Mesenchymal stem cell (in vitro differentiated cells and primary cell): ENCODE measurements at regions not wholly inside any gene's neighbourhood (a gene's known extent, or its start where the extent isn't known, plus 50 kb on each side); places are given as distances from the start of the nearest gene placed in this dataset.

Experiments used
- DNase-seq: peaks from one replicate; pipeline ENCODE4 v3.0.0-alpha.2; 2013
- H2AFZ ChIP-seq: one replicate; pipeline ENCODE4 v1.6.1; 2013; ENCODE audit warnings: low read depth, mild to moderate bottlenecking, control low read depth, inconsistent platforms, low read length, moderate library complexity
- H2AK5ac ChIP-seq: 2 replicates; pipeline ENCODE4 v1.6.1; 2013; ENCODE audit warnings: low read length, moderate library complexity, mild to moderate bottlenecking, inconsistent platforms; ENCODE audit not compliant: severe bottlenecking
- H2BK120ac ChIP-seq: one replicate; pipeline ENCODE4 v1.6.1; 2013; ENCODE audit warnings: low read depth, mild to moderate bottlenecking, inconsistent platforms, low read length, moderate library complexity
- H2BK12ac ChIP-seq, 2 experiments: one replicate each; pipeline ENCODE4 v1.6.1; 2013; ENCODE audit warnings: inconsistent platforms in 2 of 2, low read length in 2 of 2, mild to moderate bottlenecking in 2 of 2, moderate library complexity in 2 of 2, control low read depth in 1 of 2
- H2BK15ac ChIP-seq: one replicate; pipeline ENCODE4 v1.6.1; 2013; ENCODE audit warnings: mild to moderate bottlenecking, low read depth, inconsistent platforms; ENCODE audit not compliant: poor library complexity, severe bottlenecking
- H2BK5ac ChIP-seq: 2 replicates; pipeline ENCODE4 v1.6.1; 2013; ENCODE audit warnings: low read depth, mild to moderate bottlenecking, low read length, control low read depth, inconsistent platforms; ENCODE audit not compliant: poor library complexity, severe bottlenecking
- H3K14ac ChIP-seq, 2 experiments: one replicate each; pipeline ENCODE4 v1.6.1; 2013; ENCODE audit warnings: inconsistent platforms in 2 of 2, low read length in 2 of 2, control low read depth in 1 of 2, mild to moderate bottlenecking in 1 of 2, moderate library complexity in 1 of 2
- H3K18ac ChIP-seq, 2 experiments: one replicate each; pipeline ENCODE4 v1.6.1; 2013; ENCODE audit warnings: inconsistent platforms in 2 of 2, low read length in 2 of 2, control low read depth in 1 of 2, low read depth in 1 of 2, mild to moderate bottlenecking in 1 of 2
- H3K23ac ChIP-seq, 2 experiments: one replicate each; pipeline ENCODE4 v1.6.1; 2013; ENCODE audit warnings: inconsistent platforms in 2 of 2, low read length in 2 of 2, mild to moderate bottlenecking in 2 of 2, moderate library complexity in 2 of 2, control low read depth in 1 of 2
- H3K27ac ChIP-seq: 2 replicates; pipeline ENCODE4 v1.5.1; 2013; ENCODE audit warnings: mild to moderate bottlenecking, moderate library complexity, low read length, control low read depth, inconsistent platforms; ENCODE audit not compliant: poor library complexity, severe bottlenecking
- H3K27me3 ChIP-seq, 2 experiments: 2 replicates each; pipeline versions ENCODE4 v1.6.1 to v1.7.0; 2013; ENCODE audit warnings: low read length in 2 of 2, mild to moderate bottlenecking in 2 of 2, moderate library complexity in 2 of 2, control low read depth in 1 of 2, inconsistent platforms in 1 of 2; ENCODE audit not compliant: control insufficient read depth in 1 of 2, insufficient read depth in 1 of 2
- H3K36me3 ChIP-seq, 2 experiments: 2 replicates each; pipeline versions ENCODE4 v1.6.1 to v1.7.0; 2013; ENCODE audit warnings: low read length in 2 of 2, control low read depth in 1 of 2, inconsistent platforms in 1 of 2, low read depth in 1 of 2, mild to moderate bottlenecking in 1 of 2; ENCODE audit not compliant: insufficient read depth in 2 of 2, control insufficient read depth in 1 of 2
- H3K4ac ChIP-seq, 2 experiments: one replicate each; pipeline ENCODE4 v1.6.1; 2013; ENCODE audit warnings: inconsistent platforms in 2 of 2, low read length in 2 of 2, mild to moderate bottlenecking in 2 of 2, moderate library complexity in 2 of 2, control low read depth in 1 of 2, low read depth in 1 of 2
- H3K4me1 ChIP-seq: 2 replicates; pipeline ENCODE4 v1.6.1; 2013; ENCODE audit warnings: low read depth, low read length, control low read depth; ENCODE audit not compliant: control insufficient read depth, insufficient read depth
- H3K4me2 ChIP-seq: 2 replicates; pipeline ENCODE4 v1.6.1; 2013; ENCODE audit warnings: low read length, mild to moderate bottlenecking, inconsistent platforms; ENCODE audit not compliant: poor library complexity, severe bottlenecking
- H3K4me3 ChIP-seq, 2 experiments: 2 replicates each; pipeline versions ENCODE4 v1.5.1 to v1.7.0; 2013; ENCODE audit warnings: low read length in 2 of 2, mild to moderate bottlenecking in 2 of 2, control low read depth in 1 of 2, low read depth in 1 of 2; ENCODE audit not compliant: insufficient read depth in 1 of 2
- H3K79me1 ChIP-seq: replicated peaks from 2 replicates; pipeline ENCODE4 v1.6.1; 2013; ENCODE audit warnings: mild to moderate bottlenecking, control low read depth, low read length, inconsistent platforms; ENCODE audit not compliant: poor library complexity, severe bottlenecking
- H3K9ac ChIP-seq: 2 replicates; pipeline ENCODE4 v1.7.0; 2013; ENCODE audit warnings: mild to moderate bottlenecking, low read length, moderate library complexity
- H3K9me3 ChIP-seq: 2 replicates; pipeline ENCODE4 v1.7.0; 2013; ENCODE audit warnings: mild to moderate bottlenecking, low read length; ENCODE audit not compliant: control insufficient read depth
- H4K8ac ChIP-seq: one replicate; pipeline ENCODE4 v1.6.1; 2013; ENCODE audit warnings: inconsistent platforms, mild to moderate bottlenecking, low read length, moderate library complexity
- H4K91ac ChIP-seq: one replicate; pipeline ENCODE4 v1.6.1; 2013; ENCODE audit warnings: mild to moderate bottlenecking, low read length, inconsistent platforms
- WGBS: methylation state at CpG from one replicate; pipeline ENCODE4 v1.1.7; 2013; ENCODE audit warnings: mixed read lengths; 5-methylcytosine and 5-hydroxymethylcytosine counted together

- Histone ChIP-seq H3K23ac (no peak overlapping the region), H3K9me3 (peaks cover 6% of the 10 kb centered on the region), H3K18ac (no peak overlapping the region), H2BK5ac (no peak overlapping the region), H4K8ac (no peak overlapping the region), H3K27ac (no peak overlapping the region), H2BK12ac (no peak overlapping the region), H3K36me3 (no peaks in the 10 kb centered on the region), H4K91ac (no peak overlapping the region), H3K79me1 (no peaks in the 10 kb centered on the region), H3K9ac (peak overlapping the region; percentile 77), H2AFZ (no peak overlapping the region), H3K4me3 (no peak overlapping the region), H2BK120ac (no peak overlapping the region), H3K4ac (no peak overlapping the region), H3K14ac (no peak overlapping the region), H2AK5ac (no peak overlapping the region), H3K4me2 (no peak overlapping the region), H3K4me1 (no peaks in the 10 kb centered on the region), H2BK15ac (no peak overlapping the region), H3K27me3 (no peaks in the 10 kb centered on the region)
- DNase-seq = no peak
- 100% methylated on average over 1 of the region's 1 CpG for WGBS
These were observed 132.3 kb downstream of the HGF start for GRCh38 chr7:81637534-81637933.

DNA sequence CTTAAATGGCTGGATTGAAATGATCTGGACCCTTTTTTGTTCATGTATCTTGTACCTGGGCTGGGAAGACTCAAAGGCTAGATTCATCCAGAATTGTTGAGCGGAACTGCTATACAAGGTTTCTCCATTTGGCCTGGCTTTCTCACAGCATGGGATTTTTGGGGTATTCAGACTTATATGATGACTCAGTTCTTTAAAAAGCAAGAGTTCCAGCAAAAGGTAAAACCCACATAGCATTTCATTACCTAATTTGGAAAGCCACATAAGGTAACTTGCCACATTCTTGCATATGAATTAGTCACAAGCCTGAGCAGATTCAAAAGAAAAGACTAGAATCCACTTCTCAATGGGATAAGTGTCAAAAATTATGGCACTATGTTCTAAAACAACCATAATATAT, 137.4 kb downstream of the HGF start:
- H2BK15ac ChIP-seq = no peak overlapping the region
- H2BK120ac ChIP-seq = no peak overlapping the region
- H3K36me3 ChIP-seq = no peaks in the 10 kb centered on the region
- no peak overlapping the region for H3K4ac ChIP-seq
- WGBS = 89% methylated on average over 1 of the region's 1 CpG
- no peak overlapping the region for H3K4me3 ChIP-seq
- no peak overlapping the region for H3K14ac ChIP-seq
- no peak for DNase-seq
- no peak overlapping the region for H2BK12ac ChIP-seq
- H4K91ac ChIP-seq = no peak overlapping the region
- H3K27ac ChIP-seq = peak overlapping the region; percentile 40
- H3K4me1 ChIP-seq = no peaks in the 10 kb centered on the region
- H2AFZ ChIP-seq = no peak overlapping the region
- no peak overlapping the region for H2BK5ac ChIP-seq
- H3K23ac ChIP-seq = no peak overlapping the region
- no peak overlapping the region for H3K18ac ChIP-seq
- no peak overlapping the region for H2AK5ac ChIP-seq
- no peaks in the 10 kb centered on the region for H3K27me3 ChIP-seq
- no peak overlapping the region for H4K8ac ChIP-seq
- no peak overlapping the region for H3K9ac ChIP-seq
- H3K79me1 ChIP-seq = no peaks in the 10 kb centered on the region
- no peaks in the 10 kb centered on the region for H3K9me3 ChIP-seq
- no peak overlapping the region for H3K4me2 ChIP-seq

DNA sequence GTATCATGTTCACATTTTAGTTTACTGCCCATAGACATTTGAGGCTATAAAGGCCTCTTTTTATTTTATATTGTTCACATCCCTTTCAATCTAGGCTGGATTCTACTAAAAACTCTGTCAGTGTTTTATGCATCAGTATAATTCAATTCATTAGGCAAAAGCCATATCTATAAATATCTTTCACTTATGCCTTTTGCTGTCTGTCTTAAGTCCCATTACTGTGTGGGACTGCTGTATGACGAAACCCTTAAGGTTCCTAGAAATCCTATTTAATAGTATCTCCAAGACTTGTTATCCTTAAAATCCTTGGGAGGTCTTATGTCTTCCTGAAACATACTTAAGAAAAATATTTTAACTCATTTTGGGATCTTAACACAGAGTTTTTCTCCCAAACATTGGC, 139.2 kb downstream of the HGF start:
- no peak overlapping the region for H3K4me3 ChIP-seq
- no peak overlapping the region for H4K8ac ChIP-seq
- DNase-seq = no peak
- 100% methylated on average over 1 of the region's 1 CpG for WGBS
- no peak overlapping the region for H3K4ac ChIP-seq
- no peak overlapping the region for H4K91ac ChIP-seq
- H3K27ac ChIP-seq = no peak overlapping the region
- H3K79me1 ChIP-seq = no peaks in the 10 kb centered on the region
- no peak overlapping the region for H3K23ac ChIP-seq
- no peak overlapping the region for H2BK5ac ChIP-seq
- no peak overlapping the region for H2BK12ac ChIP-seq
- no peaks in the 10 kb centered on the region for H3K36me3 ChIP-seq
- H2BK120ac ChIP-seq = no peak overlapping the region
- H3K27me3 ChIP-seq = no peaks in the 10 kb centered on the region
- no peak overlapping the region for H2AK5ac ChIP-seq
- H3K4me2 ChIP-seq = no peak overlapping the region
- no peaks in the 10 kb centered on the region for H3K9me3 ChIP-seq
- H3K14ac ChIP-seq = no peak overlapping the region
- no peak overlapping the region for H2BK15ac ChIP-seq
- no peak overlapping the region for H3K9ac ChIP-seq
- H3K4me1 ChIP-seq = no peaks in the 10 kb centered on the region
- no peak overlapping the region for H3K18ac ChIP-seq
- no peak overlapping the region for H2AFZ ChIP-seq

GRCh38 chr7:81629702-81630101, 140.1 kb downstream of the HGF start:
- H3K79me1 ChIP-seq = no peaks in the 10 kb centered on the region
- H2BK15ac ChIP-seq = no peak overlapping the region
- no peak overlapping the region for H3K4me3 ChIP-seq
- H3K9ac ChIP-seq = no peak overlapping the region
- no peaks in the 10 kb centered on the region for H3K27me3 ChIP-seq
- no peak overlapping the region for H2AK5ac ChIP-seq
- H3K14ac ChIP-seq = no peak overlapping the region
- H3K4me2 ChIP-seq = no peak overlapping the region
- no peak overlapping the region for H3K4ac ChIP-seq
- DNase-seq = no peak
- H2BK12ac ChIP-seq = no peak overlapping the region
- no peaks in the 10 kb centered on the region for H3K9me3 ChIP-seq
- no peak overlapping the region for H3K23ac ChIP-seq
- H3K18ac ChIP-seq = no peak overlapping the region
- no peaks in the 10 kb centered on the region for H3K36me3 ChIP-seq
- no peak overlapping the region for H2BK120ac ChIP-seq
- H2BK5ac ChIP-seq = no peak overlapping the region
- no peaks in the 10 kb centered on the region for H3K4me1 ChIP-seq
- WGBS = 100% methylated on average over 2 of the region's 2 CpGs
- no peak overlapping the region for H2AFZ ChIP-seq
- H4K91ac ChIP-seq = no peak overlapping the region
- no peak overlapping the region for H4K8ac ChIP-seq
- no peak overlapping the region for H3K27ac ChIP-seq
